ENCODE measurements at regions not wholly inside any gene's neighbourhood (a gene's known extent, or its start where the extent isn't known, plus 50 kb on each side); places are given as distances from the start of the nearest gene placed in this dataset.

GRCh38 chr18:42559069-42559690 is 556.3 kb downstream of the RIT2 start:
- TF ChIP-seq EZH2phosphoT487 (IDR thresholded peaks at IDR 0.05) (no peak), CTCF (IDR thresholded peaks at IDR 0.05) (no peak), EZH2 (IDR thresholded peaks at IDR 0.05) (no peak)

Measured in neural progenitor cell (in vitro differentiated cells).